HepG2 (cell line): ENCODE measurements at regions not wholly inside any gene's neighbourhood (a gene's known extent, or its start where the extent isn't known, plus 50 kb on each side); places are given as distances from the start of the nearest gene placed in this dataset.

ENCODE experiments used
- ADNP ChIP-seq: sonication (generic); formaldehyde crosslinking; IDR thresholded peaks from 2 replicates; pipeline ENCODE4 v1.4.0; 2020; ENCODE audit warnings: missing genetic modification reagents
- ELK4 ChIP-seq: sonication (generic); formaldehyde crosslinking; IDR thresholded peaks from 2 replicates; pipeline ENCODE4 v1.9.0; 2021; ENCODE audit warnings: missing genetic modification reagents, borderline replicate concordance
- JUND ChIP-seq: sonication (generic); formaldehyde crosslinking; IDR thresholded peaks from 2 replicates; pipeline ENCODE4 v1.8.0; 2022; ENCODE audit warnings: mild to moderate bottlenecking, missing genetic modification reagents
- PTBP1 ChIP-seq: fragments of 200-400 bp; formaldehyde crosslinking; IDR thresholded peaks from 2 replicates; pipeline ENCODE4 v1.6.1; 2018; ENCODE audit warnings: low read length, low read depth; ENCODE audit not compliant: poor library complexity, severe bottlenecking
- SP1 ChIP-seq, 2 experiments: fragments of 450-650 bp in 1 of 2; sonication (generic) in 1 of 2; formaldehyde crosslinking in 1 of 2; IDR thresholded peaks; 2 replicates each; pipeline versions ENCODE4 v1.4.0 to v1.6.1; 2016 to 2020; ENCODE audit warnings: missing genetic modification reagents in 1 of 2
- U2AF1 ChIP-seq: fragments of 200-400 bp; formaldehyde crosslinking; optimal IDR thresholded peaks from 2 replicates; pipeline ENCODE3; 2017; ENCODE audit warnings: mild to moderate bottlenecking, low read depth, low read length
- ZBTB49 ChIP-seq: sonication (generic); formaldehyde crosslinking; IDR thresholded peaks from 2 replicates; pipeline ENCODE4 v1.4.0; 2020; ENCODE audit warnings: missing genetic modification reagents, borderline replicate concordance
- ZHX1 ChIP-seq: sonication (generic); formaldehyde crosslinking; IDR thresholded peaks from 2 replicates; pipeline ENCODE4 v1.8.1; 2022; ENCODE audit warnings: low read depth, mild to moderate bottlenecking, missing genetic modification reagents
- ZNF225 ChIP-seq: sonication (generic); formaldehyde crosslinking; IDR thresholded peaks from 2 replicates; pipeline ENCODE4 v1.4.0; 2020; ENCODE audit warnings: mild to moderate bottlenecking, missing genetic modification reagents
- ZNF678 ChIP-seq: sonication (generic); formaldehyde crosslinking; IDR thresholded peaks from 2 replicates; pipeline ENCODE4 v1.4.0; 2020; ENCODE audit warnings: mild to moderate bottlenecking, missing genetic modification reagents
- ZNF691 ChIP-seq: sonication (generic); formaldehyde crosslinking; IDR thresholded peaks from 2 replicates; pipeline ENCODE4 v1.4.0; 2020; ENCODE audit warnings: missing genetic modification reagents, low read depth, mild to moderate bottlenecking, borderline replicate concordance
- ZNF784 ChIP-seq: sonication (generic); formaldehyde crosslinking; IDR thresholded peaks from 2 replicates; pipeline ENCODE4 v1.5.1; 2020; ENCODE audit warnings: missing genetic modification reagents, mild to moderate bottlenecking, borderline replicate concordance
- ZNF790 ChIP-seq: sonication (generic); formaldehyde crosslinking; IDR thresholded peaks from 2 replicates; pipeline ENCODE4 v1.8.0; 2022; ENCODE audit warnings: missing genetic modification reagents, mild to moderate bottlenecking, borderline replicate concordance
- ZXDC ChIP-seq: sonication (generic); formaldehyde crosslinking; IDR thresholded peaks from 2 replicates; pipeline ENCODE4 v1.5.0; 2020; ENCODE audit warnings: mild to moderate bottlenecking, missing genetic modification reagents

- no peak for TF ChIP-seq PTBP1
- TF ChIP-seq ZBTB49 (CRISPR knock-in tag): no peak
- no peak for TF ChIP-seq ZHX1 (CRISPR knock-in tag)
- TF ChIP-seq ZNF790 (CRISPR knock-in tag): no peak
- no peak for TF ChIP-seq ELK4 (CRISPR knock-in tag)
- TF ChIP-seq ZXDC: no peak
- no peak for TF ChIP-seq ADNP (CRISPR knock-in tag)
- 0 out of 2 replicates have a peak, but pooled peaks have one; percentile 2 for TF ChIP-seq ZNF678 (CRISPR knock-in tag)
- TF ChIP-seq U2AF1: peak; percentile 7
- no peak for TF ChIP-seq ZNF784
- TF ChIP-seq ZNF691 (CRISPR knock-in tag): 0 out of 2 replicates have a peak, but pooled peaks have one; percentile 14
- TF ChIP-seq SP1 (IDR thresholded peaks at IDR 0.05): no peak
- TF ChIP-seq SP1 (CRISPR knock-in tag; IDR thresholded peaks at IDR 0.05): no peak
- no peak for TF ChIP-seq JUND (CRISPR knock-in tag)
- TF ChIP-seq ZNF225 (CRISPR knock-in tag): no peak
Observed at GRCh38 chr13:50126263-50126992, 111.2 kb downstream of the KCNRG start (continued).
